H1 (cell line): ENCODE measurements at regions not wholly inside any gene's neighbourhood (a gene's known extent, or its start where the extent isn't known, plus 50 kb on each side); places are given as distances from the start of the nearest gene placed in this dataset.

Source experiments
- CTCF ChIA-PET: fragments of 300-600 bp; sonication (Branson Sonifier 250); formaldehyde crosslinking; loops from one replicate; lab custom pipeline; 2021; ENCODE audit not compliant: partially characterized antibody; lab: Charles Lee
- POLR2A ChIA-PET: fragments of 300-600 bp; sonication (Branson Sonifier 250); formaldehyde crosslinking; loops from one replicate; lab custom pipeline; 2021; ENCODE audit warnings: inconsistent platforms; ENCODE audit not compliant: partially characterized antibody; lab: Charles Lee
- DNase-seq, 2 experiments: peaks; one replicate each; pipeline versions ENCODE4 v3.0.0 to v3.0.0-alpha.2; 2010 to 2022; ENCODE audit warnings: low spot score in 2 of 2, low read depth in 1 of 2, mixed read lengths in 1 of 2
- FAIRE-seq: peaks from 2 replicates; lab custom pipeline; 2011; peaks lifted over from hg19 to GRCh38; lab: Jason Lieb, UNC
- H2AFZ ChIP-seq: 2 replicates; pipeline ENCODE4 v1.8.1; 2012; ENCODE audit warnings: low read length, inconsistent platforms
- H2AK5ac ChIP-seq: 2 replicates; pipeline ENCODE4 v1.6.1; 2013; ENCODE audit warnings: low read depth, low read length
- H2BK120ac ChIP-seq: replicated peaks from 2 replicates; pipeline ENCODE3; 2013; ENCODE audit warnings: low read depth, low read length, inconsistent platforms
- H2BK12ac ChIP-seq: 2 replicates; pipeline ENCODE4 v1.6.1; 2013; ENCODE audit warnings: low read depth, low read length
- H2BK15ac ChIP-seq: 2 replicates; pipeline ENCODE4 v1.6.1; 2013; ENCODE audit warnings: low read length
- H2BK20ac ChIP-seq: 2 replicates; pipeline ENCODE4 v1.6.1; 2013; ENCODE audit warnings: low read length
- H2BK5ac ChIP-seq: 2 replicates; pipeline ENCODE4 v1.6.1; 2013; ENCODE audit warnings: low read depth, low read length
- H3K14ac ChIP-seq: 2 replicates; pipeline ENCODE4 v1.6.1; 2013; ENCODE audit warnings: inconsistent platforms; ENCODE audit not compliant: insufficient read length
- H3K18ac ChIP-seq: 2 replicates; pipeline ENCODE4 v1.6.1; 2013; ENCODE audit warnings: low read length; ENCODE audit errors: extremely low read depth
- H3K23ac ChIP-seq: 2 replicates; pipeline ENCODE4 v1.6.1; 2013; ENCODE audit warnings: inconsistent platforms; ENCODE audit not compliant: insufficient read length
- H3K23me2 ChIP-seq: 2 replicates; pipeline ENCODE4 v1.6.1; 2013; ENCODE audit warnings: low read depth, low read length
- H3K27ac ChIP-seq: 2 replicates; pipeline ENCODE4 v1.6.1; 2011; ENCODE audit warnings: low read depth, low read length, inconsistent platforms
- H3K27me3 ChIP-seq, 4 experiments: replicated peaks in 1 of 4; 1 replicate in 1 of 4; 2 replicates in 3 of 4; pipeline versions ENCODE4 v1.6.1 to v1.8.1; 2011 to 2013; ENCODE audit warnings: low read length in 3 of 4, mild to moderate bottlenecking in 3 of 4, inconsistent platforms in 2 of 4, mixed read lengths in 2 of 4, moderate library complexity in 1 of 4; ENCODE audit not compliant: control insufficient read depth in 3 of 4, insufficient read depth in 3 of 4; ENCODE audit errors: extremely low read depth in 1 of 4
- H3K36me3 ChIP-seq, 4 experiments: 2 replicates each; pipeline versions ENCODE4 v1.6.1 to v1.8.1; 2011 to 2013; ENCODE audit warnings: mild to moderate bottlenecking in 4 of 4, low read length in 3 of 4, moderate library complexity in 2 of 4, control low read depth in 1 of 4, inconsistent platforms in 1 of 4; ENCODE audit not compliant: insufficient read depth in 4 of 4, control insufficient read depth in 2 of 4
- H3K4ac ChIP-seq: replicated peaks from 2 replicates; pipeline ENCODE3; 2013; ENCODE audit warnings: low read length, low read depth, mixed read lengths, inconsistent platforms; ENCODE audit not compliant: insufficient read length
- H3K4me1 ChIP-seq, 4 experiments: replicated peaks in 1 of 4; 1 replicate in 1 of 4; 2 replicates in 3 of 4; pipeline versions ENCODE4 v1.6.1 to v1.8.1; 2011 to 2013; ENCODE audit warnings: low read length in 3 of 4, inconsistent platforms in 2 of 4, mixed read lengths in 1 of 4; ENCODE audit not compliant: insufficient read depth in 4 of 4, control insufficient read depth in 3 of 4
- H3K4me2 ChIP-seq, 2 experiments: 2 replicates each; pipeline versions ENCODE4 v1.6.1 to v1.8.1; 2011 to 2013; ENCODE audit warnings: low read depth in 2 of 2, low read length in 2 of 2, control low read depth in 1 of 2, inconsistent platforms in 1 of 2, mild to moderate bottlenecking in 1 of 2; ENCODE audit not compliant: insufficient read depth in 1 of 2
- H3K4me3 ChIP-seq, 4 experiments: fragments of 200-600, 300-600 bp in 1 of 4; sonication (generic), shearing (Covaris generic), sonication (Bioruptor Twin) in 1 of 4; 2 replicates each; pipeline versions ENCODE4 v1.5.1 to v1.8.1; 2011 to 2016; ENCODE audit warnings: low read length in 4 of 4, low read depth in 3 of 4, control low read depth in 2 of 4, inconsistent platforms in 2 of 4, mild to moderate bottlenecking in 2 of 4, mixed read lengths in 1 of 4, moderate library complexity in 1 of 4; ENCODE audit not compliant: insufficient read depth in 2 of 4; ENCODE audit errors: extremely low read depth in 1 of 4
- H3K56ac ChIP-seq: replicated peaks from 2 replicates; pipeline ENCODE3; 2013; ENCODE audit warnings: low read depth, mild to moderate bottlenecking, mixed read lengths, low read length, inconsistent platforms; ENCODE audit not compliant: insufficient read length
- H3K79me1 ChIP-seq: 2 replicates; pipeline ENCODE4 v1.6.1; 2013; ENCODE audit warnings: low read depth, low read length, control low read depth
- H3K79me2 ChIP-seq, 2 experiments: 2 replicates each; pipeline versions ENCODE4 v1.6.1 to v1.8.1; 2012 to 2013; ENCODE audit warnings: low read length in 2 of 2, mild to moderate bottlenecking in 2 of 2, inconsistent platforms in 1 of 2; ENCODE audit not compliant: insufficient read depth in 2 of 2, control insufficient read depth in 1 of 2
- H3K9ac ChIP-seq, 4 experiments: replicated peaks in 1 of 4; 1 replicate in 1 of 4; 2 replicates in 3 of 4; pipeline versions ENCODE4 v1.6.1 to v1.8.1; 2011 to 2013; ENCODE audit warnings: low read depth in 3 of 4, low read length in 3 of 4, control low read depth in 2 of 4, mild to moderate bottlenecking in 2 of 4, moderate library complexity in 2 of 4, inconsistent platforms in 1 of 4; ENCODE audit errors: extremely low read depth in 1 of 4
- H3K9me3 ChIP-seq, 2 experiments: 2 replicates each; pipeline versions ENCODE4 v1.6.1 to v1.8.1; 2012 to 2013; ENCODE audit warnings: mild to moderate bottlenecking in 2 of 2, moderate library complexity in 2 of 2, control low read depth in 1 of 2, inconsistent platforms in 1 of 2, low read depth in 1 of 2, low read length in 1 of 2, mixed read lengths in 1 of 2; ENCODE audit not compliant: insufficient read depth in 2 of 2
- H4K20me1 ChIP-seq, 2 experiments: replicated peaks in 1 of 2; 2 replicates each; pipeline versions ENCODE3 to v1.8.1; 2011 to 2013; ENCODE audit warnings: inconsistent platforms in 2 of 2, low read length in 2 of 2, mild to moderate bottlenecking in 1 of 2; ENCODE audit not compliant: insufficient read depth in 2 of 2, control insufficient read depth in 1 of 2
- H4K5ac ChIP-seq: 2 replicates; pipeline ENCODE4 v1.6.1; 2013; ENCODE audit warnings: low read length, low read depth, mixed read lengths, inconsistent platforms; ENCODE audit not compliant: insufficient read length
- H4K8ac ChIP-seq: 2 replicates; pipeline ENCODE4 v1.8.0; 2013; ENCODE audit warnings: mild to moderate bottlenecking, moderate library complexity, low read length, inconsistent platforms; ENCODE audit not compliant: insufficient read depth; ENCODE audit errors: extremely low read depth
- H4K91ac ChIP-seq: replicated peaks from 2 replicates; pipeline ENCODE3; 2013; ENCODE audit warnings: low read length, mixed read lengths, inconsistent platforms; ENCODE audit not compliant: insufficient read length
- ATF2 ChIP-seq: IDR thresholded peaks from 2 replicates; pipeline ENCODE4 v1.6.1; 2012; ENCODE audit warnings: low read length, inconsistent platforms
- BRCA1 ChIP-seq: IDR thresholded peaks from 2 replicates; pipeline ENCODE4 v1.6.1; 2012; ENCODE audit warnings: low read depth, low read length, improper control_type of control experiment
- RAD21 ChIP-seq, 2 experiments: IDR thresholded peaks in 1 of 2; conservative IDR thresholded peaks in 1 of 2; 2 replicates each; pipeline ENCODE4 v1.6.1; 2011; ENCODE audit warnings: low read depth in 2 of 2, low read length in 2 of 2, improper control_type of control experiment in 1 of 2, inconsistent platforms in 1 of 2, mild to moderate bottlenecking in 1 of 2, moderate library complexity in 1 of 2

GRCh38 chr10:53315709-53316108 is 543.1 kb upstream of the MBL2 start:
- Histone ChIP-seq H3K4me2 (no peak overlapping the region), H3K18ac (no peak overlapping the region), H4K5ac (peak overlapping the region; percentile 74), H3K79me1 (no peaks in the 10 kb centered on the region), H3K36me3 (no peaks in the 10 kb centered on the region), H4K91ac (no peak overlapping the region), H3K9ac (no peak overlapping the region), H2BK12ac (no peak overlapping the region), H2BK5ac (no peak overlapping the region), H3K23ac (no peak overlapping the region), H3K14ac (no peak overlapping the region), H3K9me3 (no peaks in the 10 kb centered on the region), H3K4me3 (no peak overlapping the region), H3K27ac (no peak overlapping the region), H3K27me3 (no peaks in the 10 kb centered on the region), H3K4me1 (peaks cover 0 to 2% (median 0%) of the 10 kb centered on the region in 4 experiments; a peak in 1 of 7 replicates), H3K56ac (no peak overlapping the region), H2BK15ac (no peak overlapping the region), H2BK120ac (no peak overlapping the region), H3K79me2 (no peaks in the 10 kb centered on the region), H4K20me1 (no peaks in the 10 kb centered on the region), H2BK20ac (no peak overlapping the region), H2AK5ac (no peak overlapping the region), H4K8ac (no peak overlapping the region), H3K4ac (no peak overlapping the region), H2AFZ (no peak overlapping the region), H3K23me2 (no peaks in the 10 kb centered on the region)
- TF ChIP-seq ATF2 = no peak
- no peak for TF ChIP-seq BRCA1
- TF ChIP-seq RAD21 (IDR thresholded peaks at IDR 0.05 in 1 of 2, conservative IDR thresholded peaks at IDR 0.05 in 1 of 2; ENCODE audit: low read depth in 2 of 2, low read length in 2 of 2) = peak; percentile 64 to 65
- DNase-seq = no peak
- ChIA-PET POLR2A (no interaction called here), CTCF (interaction anchor here (0.7 to 1.6 kb wide), 3 partner anchors 43 to 285 kb away, joined by 3 to 4 read pairs (median 3); no protein-coding TSS in a partner anchor)
- FAIRE-seq = no peak
